ENCODE measurements at regions not wholly inside any gene's neighbourhood (a gene's known extent, or its start where the extent isn't known, plus 50 kb on each side); places are given as distances from the start of the nearest gene placed in this dataset.

DNA sequence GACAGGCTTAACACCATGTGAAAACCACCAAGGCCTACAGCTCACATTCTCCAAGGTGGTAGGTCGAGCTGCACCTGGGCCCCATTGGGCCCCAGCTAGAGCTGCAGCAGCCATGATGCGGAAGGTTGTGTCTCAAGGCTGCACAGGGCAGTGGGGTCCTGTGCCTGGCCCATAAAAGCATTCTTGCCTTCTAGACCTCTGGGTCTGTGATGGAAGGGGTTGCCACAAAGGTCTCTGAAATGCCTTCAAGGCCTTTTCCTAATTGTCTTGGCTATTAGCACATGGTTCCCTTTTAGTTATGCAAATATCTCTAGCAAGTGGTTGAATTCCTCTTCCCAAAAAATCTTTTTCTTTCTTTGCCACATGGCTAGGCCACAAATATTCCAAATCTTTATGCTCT, 52.5 kb upstream of the C11orf58 start:
- no peak for DNase-seq (ENCODE audit: low read depth in 4 of 4, low spot score in 3 of 4)

DNA sequence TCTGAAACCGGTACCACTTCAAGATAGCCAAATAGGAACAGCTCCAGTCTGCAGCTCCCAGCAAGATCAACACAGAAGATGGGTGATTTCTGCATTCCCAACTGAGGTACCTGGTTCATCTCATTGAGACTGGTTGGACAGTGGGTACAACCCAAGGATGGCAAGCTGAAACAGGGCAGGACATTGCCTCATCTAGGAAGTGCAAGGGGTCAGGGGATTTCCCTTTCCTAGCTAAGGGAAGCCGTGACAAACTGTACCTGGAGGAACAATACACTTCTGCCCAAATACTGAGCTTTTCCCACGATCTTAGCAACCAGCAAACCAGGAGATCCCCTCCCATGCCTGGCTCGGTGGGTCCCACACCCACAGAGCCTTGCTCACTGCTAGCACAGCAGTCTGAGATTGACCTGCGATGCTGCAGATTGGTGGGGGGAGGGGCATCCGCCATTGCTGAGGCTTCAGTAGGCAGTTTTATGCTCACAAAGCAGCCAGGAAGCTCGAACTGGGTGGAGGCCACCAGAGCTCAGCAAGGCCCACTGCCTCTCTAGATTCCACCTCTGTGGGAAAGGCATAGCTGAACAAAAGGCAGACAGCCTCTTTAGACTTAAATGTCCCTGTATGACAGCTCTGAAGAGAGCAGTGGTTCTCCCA, 59.9 kb upstream of the C11orf58 start:
- DNase-seq (ENCODE audit: low read depth in 4 of 4, low spot score in 3 of 4) = no peak

DNA sequence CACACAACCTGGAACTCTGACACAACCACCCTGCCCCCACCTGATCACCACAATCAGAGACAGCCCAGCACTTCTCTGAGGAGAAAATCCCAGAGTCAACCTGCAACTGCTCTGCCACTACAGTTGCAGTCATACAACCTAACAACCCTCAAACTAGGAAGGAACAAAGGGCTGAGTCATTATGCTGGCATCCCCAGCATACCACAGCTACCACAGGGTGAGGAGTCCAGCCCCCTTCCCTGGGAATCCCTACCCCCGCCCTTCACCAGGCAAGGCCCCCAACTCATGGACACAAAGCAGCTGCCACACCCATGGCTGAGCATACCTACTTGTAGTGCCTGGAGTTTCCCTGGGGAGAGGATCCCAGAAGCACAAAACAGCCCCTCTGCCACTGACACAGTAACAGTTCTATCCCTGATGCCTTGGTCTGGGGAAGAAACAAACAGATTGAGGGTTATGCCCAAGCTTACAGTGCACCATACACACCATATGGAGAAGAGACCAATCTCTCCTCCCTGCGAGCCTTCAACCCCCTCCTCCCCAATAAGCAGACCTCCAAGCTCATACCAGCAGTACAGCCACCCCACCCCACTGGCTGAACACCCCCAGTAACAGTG, 68.5 kb upstream of the C11orf58 start:
- no peak for DNase-seq (ENCODE audit: low read depth in 4 of 4, low spot score in 3 of 4)

DNA sequence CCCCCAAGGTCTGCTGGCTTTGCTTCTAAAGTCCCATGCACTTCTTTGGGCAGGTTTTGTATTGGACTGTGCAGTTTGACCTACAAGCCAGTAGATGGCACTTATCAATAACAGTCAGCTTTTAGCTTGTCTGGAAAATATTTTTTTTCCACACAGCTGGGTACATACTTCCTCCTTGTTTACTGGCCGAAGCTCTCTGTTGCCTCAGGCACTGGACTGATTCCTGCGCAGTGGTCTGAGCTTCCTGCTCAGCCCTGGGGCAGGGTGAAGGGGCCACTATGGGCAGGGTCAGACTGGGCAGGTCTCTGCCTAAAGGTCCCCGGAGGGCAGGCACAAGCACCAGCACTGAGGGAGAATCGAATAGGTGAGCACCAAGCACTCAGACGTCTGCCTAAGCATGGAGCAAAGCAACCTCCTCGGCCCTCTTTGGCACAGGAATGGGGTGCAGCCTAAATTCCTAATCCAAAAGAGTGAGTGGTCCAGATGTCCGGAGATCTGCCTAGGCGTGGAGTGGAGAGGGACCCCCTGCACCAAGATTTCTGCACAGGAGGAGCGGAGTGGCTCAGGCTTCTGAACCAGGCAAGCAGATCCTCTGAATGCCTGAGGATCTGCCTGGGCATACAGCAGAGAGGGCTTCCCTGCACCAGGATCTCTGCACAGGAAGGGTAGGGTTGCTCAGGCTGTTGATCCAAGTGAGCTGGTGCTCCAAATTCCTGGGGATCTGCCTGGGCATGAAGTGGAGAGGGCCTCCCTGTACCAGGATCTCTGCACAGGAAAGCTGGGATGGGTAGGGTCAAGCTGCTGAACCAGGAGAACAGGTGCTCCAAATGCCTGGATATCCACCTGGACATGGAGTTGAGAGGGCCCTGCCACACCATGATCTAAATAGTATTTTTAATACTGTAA, 105.9 kb upstream of the C11orf58 start:
- no peak for DNase-seq (ENCODE audit: low read depth in 4 of 4, low spot score in 3 of 4)

DNA sequence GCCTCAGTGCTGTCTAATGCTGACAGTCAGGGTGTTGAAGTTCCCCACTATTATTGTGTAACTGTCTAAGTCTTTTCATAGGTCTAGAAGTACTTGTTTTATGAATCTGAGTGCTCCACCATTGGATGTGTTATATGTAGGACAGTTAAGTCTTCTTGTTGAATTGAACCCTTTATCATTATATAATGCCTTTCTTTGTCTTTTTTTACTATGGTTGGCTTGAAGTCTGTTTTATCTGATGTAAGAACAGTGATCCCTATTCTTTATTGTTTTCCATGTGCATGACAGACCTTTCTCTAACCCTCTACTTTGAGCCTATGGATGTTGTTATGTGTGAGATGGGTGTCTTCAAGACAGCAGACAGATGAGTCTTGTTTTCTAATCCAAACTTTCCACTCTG, 107.8 kb upstream of the C11orf58 start:
- no peak for DNase-seq (ENCODE audit: low read depth in 4 of 4, low spot score in 3 of 4)

DNA sequence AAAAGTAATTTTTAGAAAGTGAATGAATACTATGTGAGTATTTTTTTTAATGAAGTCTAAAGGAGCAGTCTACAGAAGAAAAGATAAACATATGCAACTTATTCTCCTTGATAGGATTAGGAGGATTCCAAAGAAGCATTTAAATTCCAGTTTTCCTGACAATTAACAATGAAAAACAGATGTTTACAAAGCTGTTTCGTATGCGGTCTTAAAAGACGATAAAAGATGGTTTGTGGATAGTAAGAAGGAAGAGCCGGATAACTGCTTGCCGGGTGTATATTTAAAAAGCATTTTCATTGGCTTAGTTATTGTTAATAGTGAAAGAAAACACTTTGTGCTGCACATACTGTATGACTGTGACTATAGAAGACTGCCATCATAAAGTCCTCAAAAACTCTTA, 120.0 kb upstream of the C11orf58 start:
- DNase-seq (ENCODE audit: low read depth in 4 of 4, low spot score in 3 of 4) = no peak

DNA sequence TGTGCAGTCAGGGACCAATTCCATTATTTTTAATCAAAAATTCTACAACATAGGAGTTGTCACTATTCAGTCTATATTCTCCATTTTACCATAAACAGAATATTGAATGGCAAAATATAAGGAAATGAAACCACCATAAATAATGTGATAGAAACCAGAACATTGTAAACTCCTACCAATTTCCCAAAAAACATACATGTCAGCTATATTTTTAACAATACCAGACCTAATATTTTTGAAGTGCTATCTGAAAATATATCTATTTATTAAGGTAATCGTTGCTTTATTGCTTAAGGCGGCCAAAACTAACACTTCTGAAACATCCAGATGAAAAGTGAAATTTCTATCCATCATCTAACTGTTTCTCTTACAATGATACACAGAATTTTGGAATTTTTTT, 123.0 kb upstream of the C11orf58 start:
- DNase-seq (ENCODE audit: low read depth in 4 of 4, low spot score in 3 of 4) = no peak

DNA sequence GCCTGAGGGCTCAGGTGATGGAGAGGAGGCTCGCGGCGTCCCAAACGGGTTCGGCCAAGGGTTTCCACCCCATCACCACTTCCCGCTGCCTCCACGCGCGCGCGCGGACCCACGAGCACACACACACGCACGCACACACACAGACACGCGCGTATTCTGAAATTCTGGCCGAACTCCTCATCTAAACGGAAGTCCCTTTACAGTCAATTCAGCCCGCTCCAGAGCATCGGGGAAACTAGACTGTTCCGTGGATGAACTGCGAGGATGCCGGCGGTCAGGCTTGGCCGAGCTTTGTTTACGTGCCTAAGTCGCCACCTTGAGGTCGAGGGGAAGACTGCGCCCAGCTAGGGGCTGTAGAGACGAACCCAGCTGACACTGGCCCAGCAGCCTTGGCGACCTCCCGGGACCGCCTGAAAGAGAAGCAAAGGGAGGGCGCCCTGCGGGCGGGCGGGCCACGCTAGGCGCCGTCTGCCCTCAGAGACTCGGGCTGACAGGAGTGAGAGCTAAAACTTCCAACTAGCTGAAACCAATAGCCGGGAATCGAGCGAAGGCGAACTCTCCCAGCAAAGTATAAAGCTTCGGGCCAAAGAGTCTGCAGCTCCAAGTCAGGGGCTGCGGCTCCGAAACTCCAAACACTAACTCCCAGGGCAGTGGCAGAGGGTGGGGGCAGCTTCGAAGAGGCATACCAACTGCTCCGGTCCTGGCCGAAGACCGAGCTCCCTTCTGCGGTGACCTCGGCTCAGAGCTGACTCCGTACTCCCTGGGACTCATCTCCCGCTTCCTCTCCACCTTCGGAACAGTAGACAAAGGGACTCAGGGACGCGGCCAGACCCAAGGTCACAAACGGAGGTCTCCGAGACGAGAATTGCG, 124.7 kb upstream of the C11orf58 start:
- DNase-seq (ENCODE audit: low read depth in 4 of 4, low spot score in 3 of 4) = peak; percentile 75 to 87 (median 80)

DNA sequence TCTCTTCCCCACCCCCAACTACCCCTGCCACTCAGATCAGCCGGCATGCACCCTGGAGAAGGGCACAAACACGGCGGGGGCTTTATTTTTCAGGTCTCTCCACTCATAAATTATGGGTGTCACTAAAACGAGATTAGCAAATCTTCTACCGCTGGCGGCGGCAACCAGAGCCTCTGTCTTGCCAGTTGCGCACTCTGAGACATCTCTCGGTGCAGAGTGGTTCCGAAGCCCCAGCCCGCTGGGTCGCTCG, 125.3 kb upstream of the C11orf58 start:
- no peak for DNase-seq (ENCODE audit: low read depth in 4 of 4, low spot score in 3 of 4)

DNA sequence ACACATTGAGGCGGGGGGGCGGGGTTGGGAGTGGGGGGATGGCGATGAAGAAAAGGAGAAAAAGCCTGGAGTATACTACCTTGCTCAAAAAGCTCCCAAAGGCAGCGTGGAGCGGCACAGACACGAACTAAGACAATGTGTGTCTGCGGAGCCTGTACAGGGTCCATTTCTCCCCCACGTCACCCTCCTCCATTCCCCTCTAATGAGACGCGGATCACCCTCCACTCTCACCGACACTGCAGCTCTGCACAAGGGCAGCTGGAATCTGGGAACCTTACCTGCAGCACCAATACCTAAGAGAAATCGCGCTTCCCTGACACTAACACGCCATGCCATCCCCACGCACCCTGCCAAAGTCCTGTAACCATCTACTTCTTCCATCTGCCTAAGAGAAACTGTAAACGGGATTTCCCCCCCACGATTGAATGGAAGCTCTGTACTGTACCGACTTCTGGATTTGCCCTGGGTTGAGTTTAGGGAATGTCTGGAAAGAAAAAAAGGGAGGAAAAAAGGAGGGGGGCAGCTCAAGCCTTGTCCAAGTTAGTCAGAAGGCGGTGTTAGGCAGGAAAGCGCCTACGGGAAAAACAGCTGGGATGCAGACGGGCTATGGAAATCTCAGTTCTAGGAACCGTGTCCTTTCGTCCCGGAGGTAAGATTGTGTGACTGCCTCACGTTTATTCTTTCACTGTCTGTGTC, 125.7 kb upstream of the C11orf58 start:
- DNase-seq (ENCODE audit: low read depth in 4 of 4, low spot score in 3 of 4) = peak; percentile 18 to 51 (median 32)

DNA sequence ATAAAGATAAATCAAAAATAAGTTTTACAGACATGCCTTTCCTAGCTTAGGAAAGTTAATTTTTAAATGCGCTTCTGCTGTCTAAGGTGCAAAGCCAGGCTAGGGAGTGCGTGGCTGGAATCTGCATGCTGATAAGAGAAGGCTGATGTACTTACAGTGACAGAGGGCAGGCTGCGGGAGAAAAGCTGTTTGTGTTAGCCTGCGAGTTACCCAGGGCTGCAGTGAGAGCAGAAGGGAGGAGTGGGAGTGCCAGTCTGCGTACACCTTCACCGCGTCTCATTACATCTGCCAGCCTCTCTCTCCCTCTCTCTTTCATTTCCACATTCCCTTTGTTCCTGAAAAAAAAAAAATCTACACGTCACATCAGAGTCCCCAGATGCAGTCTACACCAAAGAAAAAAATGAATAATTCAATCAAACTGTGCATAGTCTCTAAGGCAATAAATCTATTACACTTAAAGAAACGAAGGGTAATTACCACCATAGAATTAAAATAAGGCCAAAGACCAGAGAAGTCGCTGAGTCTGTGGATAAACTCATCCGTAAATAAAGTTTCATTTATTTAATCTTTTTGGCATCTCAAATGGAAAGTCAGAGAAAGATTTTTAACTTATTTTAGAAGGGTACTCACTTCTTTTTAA, 126.4 kb upstream of the C11orf58 start:
- DNase-seq (ENCODE audit: low read depth in 4 of 4, low spot score in 3 of 4) = peak; percentile 31 to 43 (median 38)

DNA sequence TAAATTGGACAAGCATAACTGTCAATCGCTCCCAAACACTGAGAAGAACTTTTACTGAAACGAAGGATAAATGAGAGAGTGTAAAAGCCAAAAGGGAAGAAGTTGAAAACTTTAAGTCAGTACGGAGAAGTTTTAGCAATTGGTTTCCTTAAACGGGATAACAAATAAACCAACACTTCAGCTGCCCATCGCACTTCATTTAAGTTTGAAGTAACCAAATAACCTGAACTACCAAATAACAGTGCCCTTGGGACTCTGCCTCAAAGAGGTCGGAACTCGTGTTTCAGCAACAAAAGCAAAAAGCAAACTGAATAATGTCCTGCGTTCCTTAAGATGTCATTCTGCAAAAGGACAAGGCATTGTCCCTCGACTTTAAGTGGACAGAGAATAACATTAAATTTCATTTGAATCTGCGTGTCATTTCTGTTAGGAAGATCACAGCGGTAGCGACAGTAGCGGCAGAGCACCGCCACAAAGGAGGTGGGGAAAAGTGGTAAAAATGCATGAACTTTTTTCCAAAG, 127.0 kb upstream of the C11orf58 start:
- peak in 3 of 4 donors; percentile 12 to 27 (median 16) for DNase-seq (ENCODE audit: low read depth in 4 of 4, low spot score in 3 of 4)

DNA sequence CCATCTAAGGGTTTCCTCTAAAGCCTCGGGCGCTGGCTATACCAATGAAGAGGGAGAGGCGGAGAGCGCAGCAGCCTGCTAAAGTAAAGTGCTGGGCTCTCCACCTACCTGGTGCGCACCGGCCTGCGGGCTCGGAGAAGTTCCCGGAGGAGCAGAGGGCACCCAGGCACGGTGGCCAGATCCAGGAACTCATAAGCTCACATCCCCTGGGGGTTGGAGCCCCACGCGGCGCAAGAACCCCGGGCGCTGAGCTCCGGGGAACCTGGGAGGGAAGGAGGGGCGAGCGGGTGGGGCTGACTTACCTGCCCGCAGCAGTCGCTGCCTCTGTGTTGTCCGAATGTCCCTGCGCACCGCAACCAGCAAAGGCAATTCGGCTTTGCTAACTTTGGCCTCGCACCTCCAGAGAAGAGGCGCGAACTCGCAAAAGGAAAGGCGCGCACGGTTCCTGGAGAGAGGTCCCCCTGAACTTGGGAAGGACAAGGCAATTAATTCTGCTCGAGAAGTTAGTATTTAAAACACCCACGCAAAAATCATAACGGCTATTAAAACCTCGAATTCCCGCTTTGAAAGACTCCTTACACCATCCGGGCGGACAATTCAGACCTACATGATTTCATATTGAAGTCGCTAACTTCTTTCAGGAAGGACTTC, 127.6 kb upstream of the C11orf58 start:
- DNase-seq (ENCODE audit: low read depth in 4 of 4, low spot score in 3 of 4) = peak in 3 of 4 donors; percentile 12 to 16 (median 15)

DNA sequence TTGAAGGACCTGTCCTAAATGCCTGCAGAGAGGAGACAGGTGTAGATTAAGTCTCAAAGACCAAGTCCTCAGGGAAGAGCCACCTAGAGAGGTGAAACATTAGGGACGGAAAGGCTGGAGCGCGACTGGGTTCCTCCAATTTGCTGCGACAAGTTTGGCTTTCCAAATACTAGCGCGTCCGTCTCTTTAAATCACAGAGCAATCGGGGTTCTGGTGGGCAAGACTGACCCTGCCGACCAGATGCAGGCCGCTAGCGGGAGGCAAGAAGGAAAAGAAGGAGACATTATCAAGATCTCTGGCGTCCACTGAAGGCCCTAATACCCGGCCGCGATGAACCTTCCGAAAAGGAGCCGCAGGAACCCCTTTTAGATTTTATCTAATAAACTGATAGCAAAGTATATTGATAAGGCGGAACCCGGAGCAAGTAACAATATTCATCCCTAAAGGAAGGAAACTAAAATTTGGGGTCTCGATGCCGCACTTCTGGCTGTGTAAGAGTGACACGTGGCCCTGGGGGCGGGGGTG, 128.2 kb upstream of the C11orf58 start:
- DNase-seq (ENCODE audit: low read depth in 4 of 4, low spot score in 3 of 4) = no peak

DNA sequence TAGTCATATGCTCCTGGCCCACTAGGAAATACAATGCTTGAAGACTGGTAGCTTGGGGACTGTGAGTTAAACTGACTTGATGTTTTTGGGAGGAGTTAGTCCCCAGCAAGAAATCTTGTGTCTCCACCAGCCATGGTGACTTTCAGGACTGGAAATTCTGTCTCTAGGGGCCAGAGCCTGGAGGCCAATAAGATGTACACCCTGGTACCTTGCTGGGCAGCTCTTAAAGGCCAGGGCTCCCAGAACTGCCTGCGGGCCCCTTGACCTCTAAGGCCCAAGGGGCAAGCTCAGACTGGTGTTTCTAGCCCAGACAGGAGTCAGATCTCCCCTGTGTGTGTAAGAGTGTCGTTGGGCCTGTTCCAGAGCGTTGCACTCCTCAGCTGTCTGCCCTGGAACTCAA, 128.7 kb upstream of the C11orf58 start:
- no peak for DNase-seq (ENCODE audit: low read depth in 4 of 4, low spot score in 3 of 4)

DNA sequence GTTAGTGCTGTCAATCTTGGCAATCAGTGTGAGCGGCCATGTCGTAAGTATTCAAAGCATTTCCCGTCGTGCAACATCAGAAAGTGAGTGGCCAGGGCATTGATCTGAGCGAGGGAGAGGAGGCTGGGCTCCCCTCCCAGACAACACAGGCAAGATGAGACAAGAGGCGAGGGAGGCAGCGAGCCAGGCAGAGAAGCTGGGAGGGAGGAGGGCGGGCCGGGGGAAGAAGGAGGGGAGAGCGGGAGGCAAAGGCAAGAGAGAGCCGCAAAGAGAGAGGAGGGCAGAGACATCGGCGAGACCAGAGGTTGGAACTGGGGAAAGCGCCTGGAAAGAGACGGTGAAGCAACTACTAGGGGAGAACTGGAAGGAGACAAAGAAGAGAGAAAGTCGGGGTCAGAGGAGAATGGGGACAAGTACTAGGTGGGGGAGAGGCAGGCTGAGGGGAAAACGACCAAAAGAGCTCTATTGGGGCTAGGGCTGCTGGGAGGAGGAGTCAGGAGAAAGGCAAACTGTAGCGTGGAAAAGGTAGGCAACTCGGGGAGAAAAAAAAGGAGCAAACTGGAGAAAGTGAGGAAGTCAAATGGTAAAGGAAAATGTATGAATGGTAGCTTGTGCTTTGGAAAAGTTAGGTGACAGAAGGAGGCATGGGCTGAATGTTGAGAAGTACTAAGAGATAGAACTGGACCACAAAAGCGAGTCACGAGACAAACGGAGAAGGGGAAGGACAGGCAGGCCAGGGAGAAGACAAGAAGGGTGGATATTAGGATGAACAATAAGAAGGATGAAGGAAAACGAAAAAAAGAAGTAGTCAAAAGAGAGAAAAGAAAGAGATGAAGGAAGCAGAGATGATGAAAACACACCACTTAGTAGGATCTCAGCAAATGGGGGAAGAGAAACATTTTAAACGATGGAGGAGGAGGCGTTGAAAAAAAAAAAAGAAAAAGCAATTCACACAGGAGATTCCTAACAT, 130.5 kb upstream of the C11orf58 start:
- DNase-seq (ENCODE audit: low read depth in 4 of 4, low spot score in 3 of 4) = peak; percentile 38 to 65 (median 52)

DNA sequence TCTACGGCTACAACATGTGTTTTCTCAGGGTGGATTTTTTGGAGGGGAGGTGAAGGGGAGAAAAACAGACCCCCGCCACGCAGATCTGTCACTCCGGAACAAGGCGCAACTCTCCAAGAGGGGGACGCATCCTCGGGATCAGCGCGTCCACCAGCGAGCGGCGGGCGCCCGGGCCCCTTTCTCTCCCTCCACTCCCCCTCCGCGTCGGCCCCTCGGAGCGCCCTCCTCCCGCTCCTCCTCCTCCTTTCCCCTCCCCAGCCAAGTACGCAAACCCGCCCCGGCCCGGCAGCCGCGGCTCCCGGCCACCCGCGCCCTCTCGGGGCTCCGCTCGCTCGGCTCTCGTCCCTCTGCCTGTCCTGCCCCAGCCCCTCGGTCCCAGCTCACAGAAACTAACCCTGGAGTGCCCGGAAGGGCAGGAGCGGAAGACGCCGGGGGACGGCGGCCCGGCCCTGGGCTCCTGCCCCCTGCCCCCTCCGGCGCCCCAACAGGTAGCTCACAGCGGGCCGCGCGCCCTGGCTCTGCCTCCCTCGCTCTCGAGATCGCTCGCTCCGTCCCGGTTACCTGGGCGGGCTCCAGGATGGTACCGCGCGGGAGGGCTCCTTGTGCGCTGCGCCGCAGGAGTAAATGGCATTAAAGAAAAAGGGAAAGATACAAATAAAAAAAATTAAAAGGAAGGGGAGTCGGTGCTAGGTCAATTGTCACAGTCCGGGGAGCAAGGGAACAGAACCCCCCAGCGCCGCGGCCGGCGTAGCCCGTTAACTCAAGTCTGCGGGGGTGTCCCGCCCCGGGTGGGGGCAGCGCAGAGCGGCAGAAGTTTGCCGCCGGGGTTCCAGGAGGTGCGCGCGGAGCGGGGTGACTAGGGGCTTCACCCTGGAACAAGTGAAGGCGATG, 131.4 kb upstream of the C11orf58 start:
- DNase-seq (ENCODE audit: low read depth in 4 of 4, low spot score in 3 of 4) = peak; percentile 21 to 32 (median 24)
